Heart left ventricle (tissue), 16 donors: ENCODE measurements at regions not wholly inside any gene's neighbourhood (a gene's known extent, or its start where the extent isn't known, plus 50 kb on each side); places are given as distances from the start of the nearest gene placed in this dataset.

ENCODE experiments used
- ATAC-seq, 4 donors: fragments of 200-7000 bp; cut with Tn5 transposase; one replicate each; pipeline ENCODE4 v1.9.1; 2020 to 2022; ENCODE audit warnings: moderate library complexity in 4 of 4, mild to moderate bottlenecking in 3 of 4, moderate number of reproducible peaks in 1 of 4
- DNase-seq, 5 donors: peaks; one replicate each; pipeline ENCODE4 v3.0.0-alpha.2; 2020
- H3K27ac ChIP-seq, 12 donors: fragments of 200-600 bp; sonication (generic) in 4 of 12; one replicate each; pipeline versions ENCODE4 v1.5.0 to v1.8.0; 2016 to 2022; ENCODE audit warnings: mild to moderate bottlenecking in 2 of 12
- H3K27me3 ChIP-seq, 9 donors: fragments of 200-600 bp; sonication (generic) in 2 of 9; one replicate each; pipeline versions ENCODE4 v1.5.1 to v1.8.0; 2016 to 2022; ENCODE audit warnings: mild to moderate bottlenecking in 3 of 9
- H3K36me3 ChIP-seq, 9 donors: fragments of 200-600 bp; sonication (generic) in 2 of 9; one replicate each; pipeline versions ENCODE4 v1.5.0 to v1.8.0; 2018 to 2022; ENCODE audit warnings: mild to moderate bottlenecking in 2 of 9
- H3K4me1 ChIP-seq, 12 donors: fragments of 200-600 bp; sonication (generic) in 4 of 12; one replicate each; pipeline versions ENCODE4 v1.5.0 to v1.8.0; 2016 to 2022; ENCODE audit warnings: mild to moderate bottlenecking in 3 of 12
- H3K4me3 ChIP-seq, 12 donors: fragments of 200-600 bp; sonication (generic) in 4 of 12; one replicate each; pipeline versions ENCODE4 v1.5.0 to v1.8.0; 2017 to 2022; ENCODE audit warnings: mild to moderate bottlenecking in 9 of 12, moderate library complexity in 4 of 12
- H3K9me3 ChIP-seq, 12 donors: fragments of 200-600 bp; sonication (generic) in 4 of 12; one replicate each; pipeline versions ENCODE4 v1.5.0 to v1.8.0; 2016 to 2022; ENCODE audit warnings: mild to moderate bottlenecking in 1 of 12
- POLR2A ChIP-seq, 2 donors: fragments of 450-650 bp; IDR thresholded peaks; one replicate each; pipeline ENCODE4 v1.6.1; 2017; ENCODE audit warnings: antibody characterized with exemption in 2 of 2, mild to moderate bottlenecking in 2 of 2, moderate library complexity in 2 of 2
- WGBS, 4 donors: extraction: QIAGEN DNeasy Blood & Tissue Kit in 2 of 4; methylation state at CpG; one replicate each; pipeline versions ENCODE4 v1.1.5 to v1.1.7; 2013 to 2018; 5-methylcytosine and 5-hydroxymethylcytosine counted together
- intact Hi-C, 10 donors: fragments of 100-400 bp; cut with DNase I; formaldehyde crosslinking; loops; one replicate each; pipeline versions ENCODE4 v1.11.1 to v1.14.2; 2022
- TF ChIP-seq, protein P1 (sequence below), 12 donors: fragments of 200-600 bp; sonication (generic) in 4 of 12; IDR thresholded peaks; one replicate each; pipeline versions ENCODE4 v1.5.0 to v1.8.0; 2018 to 2022; ENCODE audit warnings: antibody characterized with exemption in 12 of 12, mild to moderate bottlenecking in 5 of 12
- donor health status: ischemic (EF 13 %, LVEDD 7.1; RV severe dilation, severe dysfunction).
- donor health status: healthy with polysubstance abuse.
- donor health status: DM: no; HTN: yes; CAD: no.
- donor health status: DM: no; HTN: no; CAD: no.
- donor health status: ischemic (EF 25% LVEDD 6.9; RV normal size, moderate dysfunction).
- donor health status: ischemic (EF 25% LVEDD 5.7; RV mildly dilated, moderate dysfunction).
- donor health status: healthy.
- donor health status: DM: yes; HTN: yes; CAD: no.
- donor health status: ischemic (EF 35%, LVEDD 5.7; RV mildly dilated, moderate dysfunction).
- donor health status: nonischemic (EF 11% LVEDD 7.7; RV severe dilation, severe dysfunction).
- donor health status: DM: yes; HTN: yes; CAD: no.
- donor health status: PGD.
- donor health status: ischemic (EF 29% LVEDD 5.4; RV normal size, mild dysfunction).
- donor health status: nonischemic (EF 23%, LVEDD 6.1; RV moderate dilation, normal function).

DNA sequence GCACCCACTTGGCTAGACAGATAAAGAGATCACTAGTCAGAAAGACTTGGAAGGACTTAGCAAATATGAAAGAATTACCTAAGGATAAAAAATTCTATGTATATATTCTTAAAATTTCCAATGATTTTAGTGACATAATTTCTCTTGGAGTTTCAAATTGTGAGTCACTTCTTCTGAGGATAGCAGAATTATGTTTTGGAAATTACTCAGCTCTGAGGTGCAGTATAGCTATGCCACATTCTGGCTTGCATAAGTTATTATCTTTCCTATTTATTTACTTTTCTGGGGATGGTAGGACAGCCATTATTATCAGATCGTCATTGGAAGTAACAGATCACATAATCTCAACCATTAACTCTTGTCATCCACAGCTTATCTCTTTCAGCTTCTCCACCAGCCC, 853.5 kb downstream of the TRIML1 start:
- H3K27me3 ChIP-seq: no peaks in the 10 kb centered on the region
- no peak overlapping the region for H3K27ac ChIP-seq
- H3K4me1 ChIP-seq: no peaks in the 10 kb centered on the region
- 70 to 89% (median 83%) methylated on average over 1 of the region's 1 CpG for WGBS, 4 donors
- no peaks in the 10 kb centered on the region for H3K36me3 ChIP-seq
- H3K4me3 ChIP-seq: no peak overlapping the region
- no peaks in the 10 kb centered on the region for H3K9me3 ChIP-seq
- TF ChIP-seq, protein P1, sequence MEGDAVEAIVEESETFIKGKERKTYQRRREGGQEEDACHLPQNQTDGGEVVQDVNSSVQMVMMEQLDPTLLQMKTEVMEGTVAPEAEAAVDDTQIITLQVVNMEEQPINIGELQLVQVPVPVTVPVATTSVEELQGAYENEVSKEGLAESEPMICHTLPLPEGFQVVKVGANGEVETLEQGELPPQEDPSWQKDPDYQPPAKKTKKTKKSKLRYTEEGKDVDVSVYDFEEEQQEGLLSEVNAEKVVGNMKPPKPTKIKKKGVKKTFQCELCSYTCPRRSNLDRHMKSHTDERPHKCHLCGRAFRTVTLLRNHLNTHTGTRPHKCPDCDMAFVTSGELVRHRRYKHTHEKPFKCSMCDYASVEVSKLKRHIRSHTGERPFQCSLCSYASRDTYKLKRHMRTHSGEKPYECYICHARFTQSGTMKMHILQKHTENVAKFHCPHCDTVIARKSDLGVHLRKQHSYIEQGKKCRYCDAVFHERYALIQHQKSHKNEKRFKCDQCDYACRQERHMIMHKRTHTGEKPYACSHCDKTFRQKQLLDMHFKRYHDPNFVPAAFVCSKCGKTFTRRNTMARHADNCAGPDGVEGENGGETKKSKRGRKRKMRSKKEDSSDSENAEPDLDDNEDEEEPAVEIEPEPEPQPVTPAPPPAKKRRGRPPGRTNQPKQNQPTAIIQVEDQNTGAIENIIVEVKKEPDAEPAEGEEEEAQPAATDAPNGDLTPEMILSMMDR (IDR thresholded peaks at IDR 0.05): no peak
- no peak for TF ChIP-seq POLR2A (IDR thresholded peaks at IDR 0.05)
- no peak for DNase-seq
- intact Hi-C loops: no loop called here
- ATAC-seq: no peak

- DNase-seq (no peak), ATAC-seq (no peak)
- Histone ChIP-seq H3K36me3 (no peaks in the 10 kb centered on the region), H3K4me3 (no peak overlapping the region), H3K27me3 (no peaks in the 10 kb centered on the region), H3K4me1 (no peaks in the 10 kb centered on the region), H3K27ac (no peak overlapping the region), H3K9me3 (no peaks in the 10 kb centered on the region)
- 82 to 85% (median 83%) methylated on average over 6 of the region's 6 CpGs for WGBS, 4 donors
- intact Hi-C loops: no loop called here
- TF ChIP-seq, protein P1 (IDR thresholded peaks at IDR 0.05): no peak
- TF ChIP-seq POLR2A (IDR thresholded peaks at IDR 0.05): no peak
Measured at GRCh38 chr4:188993871-188994270, 854.6 kb downstream of the TRIML1 start.

DNA sequence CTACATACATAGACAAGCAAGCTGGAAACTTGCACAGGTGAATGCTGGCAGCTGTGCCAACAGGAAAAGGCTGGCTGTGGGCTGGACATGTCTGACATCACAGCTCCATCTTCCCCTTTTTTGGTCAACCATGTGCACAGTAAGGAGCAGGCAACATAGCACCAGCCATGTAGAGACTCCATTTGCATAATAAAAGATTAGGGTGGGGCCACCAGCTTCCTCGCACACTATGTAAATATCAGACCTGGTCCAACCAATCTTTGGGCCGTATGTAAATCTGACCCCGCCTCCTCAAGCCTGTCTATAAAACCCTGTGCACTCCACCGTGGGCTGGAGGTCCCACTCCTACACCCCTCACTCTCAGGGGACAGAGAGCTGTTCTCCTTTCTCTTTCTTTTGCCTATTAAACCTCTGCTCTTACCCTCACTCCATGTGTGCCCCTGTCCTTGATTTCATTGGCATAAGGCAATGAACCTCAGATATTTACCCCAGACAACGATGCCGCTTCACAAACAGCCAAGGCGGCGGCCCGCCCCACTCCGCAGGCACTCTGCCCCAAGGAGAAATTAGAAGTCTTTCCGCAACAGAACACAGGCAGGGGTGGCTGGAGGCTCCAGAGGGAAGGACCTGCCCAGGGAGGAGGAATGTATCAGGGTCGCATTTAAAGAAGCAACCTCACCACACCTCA, 862.2 kb downstream of the TRIML1 start:
- Histone ChIP-seq H3K27ac (no peak overlapping the region), H3K27me3 (no peaks in the 10 kb centered on the region), H3K36me3 (no peaks in the 10 kb centered on the region), H3K9me3 (no peaks in the 10 kb centered on the region), H3K4me1 (no peaks in the 10 kb centered on the region), H3K4me3 (no peak overlapping the region)
- intact Hi-C loops: no loop called here
- TF ChIP-seq, protein P1 (IDR thresholded peaks at IDR 0.05): no peak
- no peak for TF ChIP-seq POLR2A (IDR thresholded peaks at IDR 0.05)
- DNase-seq (no peak), ATAC-seq (no peak)
- 93 to 95% (median 94%) methylated on average over 12 of the region's 12 CpGs for WGBS, 4 donors

- DNase-seq (no peak), ATAC-seq (no peak)
- Histone ChIP-seq H3K27me3 (no peaks in the 10 kb centered on the region), H3K36me3 (no peaks in the 10 kb centered on the region), H3K4me1 (no peaks in the 10 kb centered on the region), H3K9me3 (no peaks in the 10 kb centered on the region), H3K27ac (no peak overlapping the region), H3K4me3 (no peak overlapping the region)
- intact Hi-C loops: no loop called here
- no peak for TF ChIP-seq POLR2A (IDR thresholded peaks at IDR 0.05)
- TF ChIP-seq, protein P1 (IDR thresholded peaks at IDR 0.05): no peak
- WGBS, 4 donors: 90 to 97% (median 94%) methylated on average over 13 to 15 of the region's 15 CpGs
Measured at GRCh38 chr4:189001971-189002450, 862.8 kb downstream of the TRIML1 start.
